Trophoblast cell (in vitro differentiated cells and primary cell): ENCODE measurements at regions not wholly inside any gene's neighbourhood (a gene's known extent, or its start where the extent isn't known, plus 50 kb on each side); places are given as distances from the start of the nearest gene placed in this dataset.
"Not testable (repeated sequence)": the region's sequence is repeated elsewhere in the genome, so short reads cannot be mapped to it uniquely, and the experiment has no call there.

ENCODE experiments used
- DNase-seq, 2 donors: peaks; one replicate each; pipeline ENCODE4 v3.0.0-alpha.2; 2016
- H2AFZ ChIP-seq: 2 replicates; pipeline ENCODE4 v1.6.1; 2013; ENCODE audit warnings: low read length, moderate library complexity, mild to moderate bottlenecking; ENCODE audit not compliant: insufficient read depth, poor library complexity
- H2AK5ac ChIP-seq: 2 replicates; pipeline ENCODE4 v1.6.1; 2013; ENCODE audit warnings: mild to moderate bottlenecking, low read length
- H2BK120ac ChIP-seq: 2 replicates; pipeline ENCODE4 v1.6.1; 2013; ENCODE audit warnings: low read length, mild to moderate bottlenecking, moderate library complexity; ENCODE audit not compliant: insufficient read depth, poor library complexity
- H2BK12ac ChIP-seq: 2 replicates; pipeline ENCODE4 v1.6.1; 2013; ENCODE audit warnings: mild to moderate bottlenecking, low read length, moderate library complexity
- H2BK5ac ChIP-seq: 2 replicates; pipeline ENCODE4 v1.6.1; 2013; ENCODE audit warnings: low read length, low read depth, moderate library complexity, mild to moderate bottlenecking; ENCODE audit not compliant: poor library complexity
- H3K14ac ChIP-seq: 2 replicates; pipeline ENCODE4 v1.6.1; 2013; ENCODE audit warnings: mild to moderate bottlenecking, low read length
- H3K18ac ChIP-seq: 2 replicates; pipeline ENCODE4 v1.6.1; 2013; ENCODE audit warnings: mild to moderate bottlenecking, low read length
- H3K23ac ChIP-seq: 2 replicates; pipeline ENCODE4 v1.6.1; 2013; ENCODE audit warnings: low read length
- H3K27ac ChIP-seq: 2 replicates; pipeline ENCODE4 v1.5.1; 2013; ENCODE audit warnings: low read depth, mild to moderate bottlenecking, inconsistent platforms, low read length, moderate library complexity
- H3K27me3 ChIP-seq: 2 replicates; pipeline ENCODE4 v1.6.1; 2013; ENCODE audit warnings: inconsistent platforms, mild to moderate bottlenecking, low read length, moderate library complexity; ENCODE audit not compliant: insufficient read depth
- H3K36me3 ChIP-seq, 2 experiments: 1 replicate in 1 of 2; 2 replicates in 1 of 2; pipeline ENCODE4 v1.6.1; 2013; ENCODE audit warnings: low read length in 2 of 2, mild to moderate bottlenecking in 2 of 2, moderate library complexity in 1 of 2; ENCODE audit not compliant: insufficient read depth in 2 of 2, control insufficient read depth in 1 of 2
- H3K4ac ChIP-seq: 2 replicates; pipeline ENCODE4 v1.6.1; 2013; ENCODE audit warnings: low read depth, mild to moderate bottlenecking, low read length, moderate library complexity
- H3K4me1 ChIP-seq, 2 experiments: 1 replicate in 1 of 2; 2 replicates in 1 of 2; pipeline ENCODE4 v1.6.1; 2013; ENCODE audit warnings: low read length in 2 of 2, mild to moderate bottlenecking in 2 of 2, moderate library complexity in 1 of 2; ENCODE audit not compliant: insufficient read depth in 2 of 2, control insufficient read depth in 1 of 2
- H3K4me2 ChIP-seq: 2 replicates; pipeline ENCODE4 v1.6.1; 2013; ENCODE audit warnings: inconsistent platforms, mild to moderate bottlenecking, low read length, moderate library complexity
- H3K4me3 ChIP-seq: 2 replicates; pipeline ENCODE4 v1.5.1; 2013; ENCODE audit warnings: mild to moderate bottlenecking, low read depth, low read length, inconsistent platforms
- H3K79me1 ChIP-seq: one replicate; pipeline ENCODE4 v1.6.1; 2013; ENCODE audit warnings: low read length
- H3K79me2 ChIP-seq: 2 replicates; pipeline ENCODE4 v1.6.1; 2013; ENCODE audit warnings: low read length, mild to moderate bottlenecking; ENCODE audit not compliant: control insufficient read depth, insufficient read depth, poor library complexity
- H3K9ac ChIP-seq: 2 replicates; pipeline ENCODE4 v1.6.1; 2013; ENCODE audit warnings: mild to moderate bottlenecking, low read length
- H3K9me3 ChIP-seq: 2 replicates; pipeline ENCODE4 v1.6.1; 2013; ENCODE audit warnings: low read depth, mild to moderate bottlenecking, control low read depth, inconsistent platforms, low read length; ENCODE audit not compliant: insufficient read depth
- H4K12ac ChIP-seq: 2 replicates; pipeline ENCODE4 v1.6.1; 2013; ENCODE audit warnings: low read depth, mild to moderate bottlenecking, low read length, moderate library complexity
- H4K8ac ChIP-seq: 2 replicates; pipeline ENCODE4 v1.6.1; 2013; ENCODE audit warnings: low read depth, mild to moderate bottlenecking, low read length, moderate library complexity
- H4K91ac ChIP-seq: one replicate; pipeline ENCODE4 v1.6.1; 2013; ENCODE audit warnings: low read depth, mild to moderate bottlenecking, low read length, moderate library complexity
- WGBS: extraction: QIAGEN DNeasy Blood & Tissue Kit; methylation state at CpG from one replicate; pipeline ENCODE4 v1.1.7; 2013; ENCODE audit warnings: missing lambda C conversion rate; ENCODE audit not compliant: insufficient read length, insufficient coverage; ENCODE audit errors: extremely low coverage; 5-methylcytosine and 5-hydroxymethylcytosine counted together

DNA sequence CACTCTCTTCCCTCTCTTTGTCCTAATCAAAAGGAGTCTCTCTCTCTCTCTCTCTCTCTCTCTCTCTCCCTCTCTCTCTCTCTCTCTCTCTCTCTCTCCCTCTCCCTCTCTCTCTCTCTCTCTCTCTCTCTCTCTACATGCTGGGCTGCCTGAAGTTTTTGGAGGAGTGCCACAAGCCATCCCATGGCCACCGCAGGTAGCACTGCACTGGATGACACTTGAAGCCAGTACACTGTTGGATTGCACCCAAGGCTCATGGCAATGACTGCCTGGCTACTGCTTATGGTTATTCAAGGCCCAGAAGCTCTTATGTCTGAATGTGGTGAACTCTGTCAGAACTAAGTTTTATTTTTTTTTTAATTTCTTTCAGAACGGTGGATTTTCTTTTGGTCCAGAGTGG is 115.2 kb downstream of the SPIN4 start:
- H3K4me1 ChIP-seq, H3K4me2 ChIP-seq, H3K23ac ChIP-seq, H4K91ac ChIP-seq, H3K27me3 ChIP-seq, H3K14ac ChIP-seq, H3K18ac ChIP-seq, H2AFZ ChIP-seq, H3K9ac ChIP-seq, H4K8ac ChIP-seq, H3K79me2 ChIP-seq, H3K27ac ChIP-seq, H2BK5ac ChIP-seq, H3K36me3 ChIP-seq, H3K4ac ChIP-seq, H2AK5ac ChIP-seq, H3K79me1 ChIP-seq, DNase-seq, H4K12ac ChIP-seq, H3K9me3 ChIP-seq, H3K4me3 ChIP-seq, H2BK120ac ChIP-seq, H2BK12ac ChIP-seq: not testable (repeated sequence)
- WGBS = no CpG with 5 or more reads among the region's 2 CpGs

DNA sequence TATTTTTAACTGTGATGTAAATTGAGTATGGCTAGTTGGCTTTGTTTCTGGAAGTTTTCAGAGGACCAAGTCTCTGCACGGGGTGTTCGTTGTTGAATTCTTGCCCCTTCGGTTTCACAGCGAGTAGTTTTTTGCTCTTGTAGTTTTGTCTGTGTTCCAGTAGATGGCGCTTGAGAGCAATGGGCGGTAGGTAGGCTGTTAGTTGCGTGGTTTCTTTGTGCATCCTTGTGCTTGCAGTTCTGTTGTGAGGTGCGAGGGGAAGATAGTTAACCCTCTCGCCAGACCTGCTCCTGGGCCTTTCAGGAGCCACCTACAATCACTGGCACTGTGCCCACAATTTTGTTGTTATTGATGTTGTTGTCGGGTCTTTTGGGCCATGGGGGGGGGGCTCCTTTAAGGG is 118.1 kb downstream of the SPIN4 start:
- DNase-seq, H3K4me1 ChIP-seq, H3K4ac ChIP-seq, H3K4me2 ChIP-seq, H3K9me3 ChIP-seq, H2AK5ac ChIP-seq, H4K8ac ChIP-seq, H2AFZ ChIP-seq, H3K79me2 ChIP-seq, H3K4me3 ChIP-seq, H3K14ac ChIP-seq, H3K27me3 ChIP-seq, H2BK12ac ChIP-seq, H4K91ac ChIP-seq, H2BK5ac ChIP-seq, H3K27ac ChIP-seq, H3K23ac ChIP-seq, H3K9ac ChIP-seq, H4K12ac ChIP-seq, H2BK120ac ChIP-seq, H3K18ac ChIP-seq, H3K36me3 ChIP-seq, H3K79me1 ChIP-seq: not testable (repeated sequence)
- WGBS = no CpG with 5 or more reads among the region's 10 CpGs

DNA sequence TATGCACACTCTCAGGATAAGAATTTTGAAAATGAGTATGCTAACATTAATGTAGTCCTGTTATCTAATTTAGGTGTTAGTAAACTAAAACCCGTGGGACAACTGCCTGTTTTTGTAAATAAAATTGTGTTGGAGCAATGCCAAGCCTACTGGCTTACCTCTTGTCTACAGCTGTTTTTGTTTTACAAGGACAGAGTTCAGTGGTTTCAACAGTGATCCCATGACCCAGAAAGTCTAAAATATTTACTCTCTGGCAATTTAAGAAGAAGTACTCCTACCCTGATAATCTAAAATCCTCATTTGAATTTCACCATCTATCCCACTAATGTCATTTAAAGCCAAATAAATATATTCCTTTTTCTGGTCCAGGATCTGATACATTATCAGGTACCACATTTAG is 132.9 kb downstream of the SPIN4 start:
- not testable (repeated sequence) for H2AFZ ChIP-seq, H3K4me3 ChIP-seq, H4K12ac ChIP-seq, H3K4me2 ChIP-seq, H3K23ac ChIP-seq, H3K4me1 ChIP-seq, H3K18ac ChIP-seq, H2BK5ac ChIP-seq, H2AK5ac ChIP-seq, H2BK12ac ChIP-seq, H2BK120ac ChIP-seq, H3K4ac ChIP-seq, DNase-seq, H3K9ac ChIP-seq, H3K36me3 ChIP-seq, H3K79me2 ChIP-seq, H3K27me3 ChIP-seq, H4K91ac ChIP-seq, H3K79me1 ChIP-seq, H3K14ac ChIP-seq, H3K27ac ChIP-seq, H3K9me3 ChIP-seq, H4K8ac ChIP-seq
- no CpG with 5 or more reads among the region's 1 CpG for WGBS

DNA sequence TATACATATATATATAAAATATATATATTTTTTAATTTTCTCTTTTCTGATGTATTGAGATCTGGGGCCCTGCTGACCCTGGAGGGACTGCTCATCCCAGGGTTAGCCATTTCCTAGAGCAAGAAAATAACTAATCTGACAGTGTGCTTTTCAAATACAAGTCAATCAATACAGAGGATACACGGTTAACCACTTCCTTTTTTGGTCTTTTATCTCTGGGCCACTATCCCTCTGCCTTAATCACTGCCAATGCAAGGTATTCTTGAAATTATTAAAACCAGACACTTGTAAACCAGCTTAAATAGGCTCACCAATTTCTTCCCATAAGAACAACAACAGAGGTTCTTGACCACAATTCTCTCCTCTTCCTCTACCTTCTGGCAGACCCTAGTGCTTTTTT is 133.6 kb downstream of the SPIN4 start:
- H4K8ac ChIP-seq, H3K79me2 ChIP-seq, H3K4me1 ChIP-seq, H2BK120ac ChIP-seq, H2AK5ac ChIP-seq, DNase-seq, H4K12ac ChIP-seq, H3K79me1 ChIP-seq, H3K4me3 ChIP-seq, H3K9ac ChIP-seq, H2BK5ac ChIP-seq, H3K9me3 ChIP-seq, H3K4me2 ChIP-seq, H3K36me3 ChIP-seq, H3K18ac ChIP-seq, H3K23ac ChIP-seq, H2BK12ac ChIP-seq, H3K27ac ChIP-seq, H3K27me3 ChIP-seq, H3K4ac ChIP-seq, H2AFZ ChIP-seq, H4K91ac ChIP-seq, H3K14ac ChIP-seq: not testable (repeated sequence)
- no CpG with 5 or more reads among the region's 1 CpG for WGBS

DNA sequence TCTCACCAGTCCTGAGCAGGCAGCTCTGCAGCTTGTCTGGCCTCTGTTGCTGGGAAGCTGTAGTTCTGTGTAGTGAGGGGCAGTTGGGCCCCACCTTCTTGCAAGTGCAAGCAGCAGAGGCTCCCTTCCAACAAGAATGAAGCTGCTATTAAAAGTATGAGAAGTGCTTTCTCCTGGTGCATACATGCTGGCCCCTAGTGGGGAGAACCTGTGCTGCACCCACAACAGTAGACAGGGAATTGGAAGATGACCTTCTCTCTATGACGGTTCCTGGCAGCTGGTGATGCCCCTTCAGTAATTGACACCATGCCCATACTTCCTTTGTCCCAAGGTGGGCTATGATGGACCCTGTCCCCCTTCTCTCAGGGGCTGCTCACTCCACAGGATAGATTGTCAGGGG is 141.5 kb downstream of the SPIN4 start:
- H2BK5ac ChIP-seq, H4K91ac ChIP-seq, H3K27ac ChIP-seq, H3K36me3 ChIP-seq, H2BK120ac ChIP-seq, H3K14ac ChIP-seq, H3K79me2 ChIP-seq, H2BK12ac ChIP-seq, H3K79me1 ChIP-seq, DNase-seq, H2AK5ac ChIP-seq, H4K8ac ChIP-seq, H3K9me3 ChIP-seq, H3K4me1 ChIP-seq, H3K18ac ChIP-seq, H3K4me3 ChIP-seq, H3K23ac ChIP-seq, H3K9ac ChIP-seq, H3K4ac ChIP-seq, H3K4me2 ChIP-seq, H4K12ac ChIP-seq, H3K27me3 ChIP-seq, H2AFZ ChIP-seq: not testable (repeated sequence)
- no CpG with 5 or more reads among the region's 1 CpG for WGBS
